GM23338 (cell line): ENCODE measurements at regions not wholly inside any gene's neighbourhood (a gene's known extent, or its start where the extent isn't known, plus 50 kb on each side); places are given as distances from the start of the nearest gene placed in this dataset.

ENCODE experiments used
- ATAC-seq: fragments of 200-7000 bp; cut with Tn5 transposase; 3 replicates; pipeline ENCODE4 v1.9.1; 2020
- DNase-seq: peaks from one replicate; pipeline ENCODE4 v3.0.0-alpha.2; 2015; ENCODE audit warnings: low spot score
- H2AFZ ChIP-seq: fragments of 200-600 bp; sonication (generic); 2 replicates; pipeline ENCODE4 v1.8.0; 2016; ENCODE audit warnings: antibody characterized with exemption, mild to moderate bottlenecking, moderate library complexity
- H3F3A ChIP-seq: fragments of 200-600 bp; sonication (generic); replicated peaks from 2 replicates; pipeline ENCODE4 v1.8.0; 2017; ENCODE audit warnings: antibody characterized with exemption, mixed run types, low read depth
- H3K27ac ChIP-seq: fragments of 200-600 bp; sonication (generic); 2 replicates; pipeline ENCODE4 v1.6.1; 2016; ENCODE audit warnings: low read depth
- H3K27me3 ChIP-seq: fragments of 200-600 bp; sonication (generic); 2 replicates; pipeline ENCODE4 v1.8.0; 2016; ENCODE audit warnings: mild to moderate bottlenecking, mixed run types, moderate library complexity; ENCODE audit not compliant: insufficient read depth
- H3K36me3 ChIP-seq: fragments of 200-600 bp; sonication (generic); 2 replicates; pipeline ENCODE4 v1.8.0; 2016; ENCODE audit warnings: mild to moderate bottlenecking; ENCODE audit not compliant: insufficient read depth
- H3K4me1 ChIP-seq: fragments of 200-600 bp; sonication (generic); 2 replicates; pipeline ENCODE4 v1.8.0; 2016; ENCODE audit warnings: mild to moderate bottlenecking, moderate library complexity; ENCODE audit not compliant: insufficient read depth
- H3K4me2 ChIP-seq: fragments of 200-600 bp; sonication (generic); 2 replicates; pipeline ENCODE4 v1.7.1; 2017; ENCODE audit warnings: mixed run types
- H3K4me3 ChIP-seq: fragments of 200-600 bp; sonication (generic); 2 replicates; pipeline ENCODE4 v1.6.1; 2016; ENCODE audit warnings: mixed run types
- H3K79me2 ChIP-seq: fragments of 200-600 bp; sonication (generic); replicated peaks from 2 replicates; pipeline ENCODE4 v1.8.0; 2017; ENCODE audit warnings: mild to moderate bottlenecking; ENCODE audit not compliant: insufficient read depth
- H3K9me2 ChIP-seq: fragments of 200-600 bp; sonication (generic); 2 replicates; pipeline ENCODE4 v1.8.0; 2017; ENCODE audit not compliant: insufficient read depth
- H4K20me1 ChIP-seq: fragments of 200-600 bp; sonication (generic); replicated peaks from 2 replicates; pipeline ENCODE4 v1.8.0; 2017; ENCODE audit warnings: mild to moderate bottlenecking; ENCODE audit not compliant: insufficient read depth
- H3K27ac Mint-ChIP-seq: 2 replicates; pipeline ENCODE4 v1.8.0; 2020; ENCODE audit warnings: inconsistent platforms, mild to moderate bottlenecking, moderate library complexity, mixed read lengths
- H3K27me3 Mint-ChIP-seq: 3 replicates; pipeline ENCODE4 v1.8.0; 2022; ENCODE audit warnings: low read depth, mild to moderate bottlenecking, moderate library complexity, mixed read lengths, inconsistent platforms; ENCODE audit not compliant: insufficient read depth, poor library complexity
- H3K36me3 Mint-ChIP-seq: 3 replicates; pipeline ENCODE4 v1.8.0; 2021; ENCODE audit warnings: low read depth, mild to moderate bottlenecking, inconsistent platforms, moderate library complexity, mixed read lengths
- H3K4me1 Mint-ChIP-seq: 3 replicates; pipeline ENCODE4 v1.8.0; 2020; ENCODE audit warnings: mild to moderate bottlenecking, inconsistent platforms, mixed read lengths
- H3K4me3 Mint-ChIP-seq: 3 replicates; pipeline ENCODE4 v1.8.0; 2021; ENCODE audit warnings: moderate library complexity, mild to moderate bottlenecking, inconsistent platforms, mixed read lengths
- H3K9me3 Mint-ChIP-seq: 3 replicates; pipeline ENCODE4 v1.8.0; 2020; ENCODE audit warnings: moderate library complexity, mild to moderate bottlenecking, inconsistent platforms, mixed read lengths
- CREB1 ChIP-seq: fragments of 250-450 bp; sonication (Bioruptor Pico); IDR thresholded peaks from 2 replicates; pipeline ENCODE4 v1.5.0; 2020; ENCODE audit warnings: low read depth, mild to moderate bottlenecking, moderate library complexity
- EZH2 ChIP-seq: fragments of 200-600 bp; sonication (generic); IDR thresholded peaks from one replicate; pipeline ENCODE4 v1.8.0; 2017; ENCODE audit warnings: antibody characterized with exemption, mild to moderate bottlenecking, low read depth; ENCODE audit not compliant: unreplicated experiment
- EZH2phosphoT487 ChIP-seq: fragments of 200-600 bp; sonication (generic); IDR thresholded peaks from one replicate; pipeline ENCODE4 v1.8.1; 2018; ENCODE audit warnings: antibody characterized with exemption; ENCODE audit not compliant: unreplicated experiment
- JUNB ChIP-seq: IDR thresholded peaks from one replicate; pipeline ENCODE4 v1.6.1; 2016; ENCODE audit warnings: antibody characterized with exemption; ENCODE audit not compliant: unreplicated experiment
- NANOG ChIP-seq: IDR thresholded peaks from 2 replicates; pipeline ENCODE4 v1.6.1; 2016; ENCODE audit warnings: antibody characterized with exemption, borderline replicate concordance
- POLR2AphosphoS5 ChIP-seq: IDR thresholded peaks from 2 replicates; pipeline ENCODE4 v1.6.1; 2016; ENCODE audit warnings: antibody characterized with exemption, low read depth
- STAT1 ChIP-seq: IDR thresholded peaks from one replicate; pipeline ENCODE4 v1.6.1; 2016; ENCODE audit warnings: antibody characterized with exemption; ENCODE audit not compliant: unreplicated experiment
- ZNF114 ChIP-seq: fragments of 250-450 bp; sonication (Bioruptor Pico); IDR thresholded peaks from 2 replicates; pipeline ENCODE4 v1.5.0; 2020; ENCODE audit warnings: mild to moderate bottlenecking, moderate library complexity
- ZNF331 ChIP-seq: fragments of 250-450 bp; sonication (Bioruptor Pico); IDR thresholded peaks from 2 replicates; pipeline ENCODE4 v1.5.0; 2020; ENCODE audit warnings: low read depth, mild to moderate bottlenecking, moderate library complexity
- TF ChIP-seq, protein P1 (sequence below), 2 experiments: fragments of 200-600 bp in 1 of 2; sonication (generic) in 1 of 2; conservative IDR thresholded peaks; 2 replicates each; pipeline versions ENCODE4 v1.5.1 to v1.6.1; 2016 to 2017; ENCODE audit warnings: antibody characterized with exemption in 2 of 2, low read depth in 2 of 2, mild to moderate bottlenecking in 2 of 2, moderate library complexity in 1 of 2
- TF ChIP-seq, protein P2 (sequence below): fragments of 250-450 bp; sonication (Bioruptor Pico); IDR thresholded peaks from 2 replicates; pipeline ENCODE4 v1.5.0; 2020; ENCODE audit warnings: mild to moderate bottlenecking, moderate library complexity
- TF ChIP-seq, protein P3 (sequence below): IDR thresholded peaks from one replicate; pipeline ENCODE4 v1.6.1; 2018; ENCODE audit warnings: antibody characterized with exemption; ENCODE audit not compliant: unreplicated experiment

DNA sequence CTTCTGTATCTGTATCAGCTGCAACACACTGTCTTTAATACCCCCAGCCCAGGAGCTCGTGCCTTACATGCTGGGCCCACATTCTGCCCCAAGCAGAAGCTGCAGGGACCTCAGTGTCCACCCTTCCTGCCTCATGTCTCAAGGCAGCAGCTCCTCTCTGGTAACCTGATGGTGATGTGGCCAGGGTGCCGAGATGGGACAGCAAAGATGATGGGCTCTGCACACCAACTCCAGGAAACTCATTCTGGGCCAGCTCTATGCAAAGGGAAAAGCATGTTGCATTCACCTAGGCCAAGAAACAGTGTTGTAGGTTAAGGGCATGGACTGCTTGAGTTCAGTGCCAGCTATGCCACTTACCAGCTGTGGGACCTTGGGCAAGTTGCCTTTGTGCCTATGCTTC lies 79.5 kb upstream of the PRR23C start:
- Mint-ChIP-seq H3K4me3 (no peak overlapping the region), H3K9me3 (no peaks in the 10 kb centered on the region), H3K4me1 (peaks cover 4% of the 10 kb centered on the region), H3K27me3 (peaks cover 3% of the 10 kb centered on the region), H3K36me3 (no peaks in the 10 kb centered on the region), H3K27ac (no peak overlapping the region)
- H3K36me3 ChIP-seq, result no peaks in the 10 kb centered on the region
- TF ChIP-seq NANOG (no peak), EZH2 (no peak), JUNB (no peak), EZH2phosphoT487 (no peak), ZNF331 (CRISPR knock-in tag) (no peak), CREB1 (CRISPR knock-in tag) (no peak), POLR2AphosphoS5 (no peak), ZNF114 (CRISPR knock-in tag) (no peak), STAT1 (no peak)
- TF ChIP-seq, protein P1, sequence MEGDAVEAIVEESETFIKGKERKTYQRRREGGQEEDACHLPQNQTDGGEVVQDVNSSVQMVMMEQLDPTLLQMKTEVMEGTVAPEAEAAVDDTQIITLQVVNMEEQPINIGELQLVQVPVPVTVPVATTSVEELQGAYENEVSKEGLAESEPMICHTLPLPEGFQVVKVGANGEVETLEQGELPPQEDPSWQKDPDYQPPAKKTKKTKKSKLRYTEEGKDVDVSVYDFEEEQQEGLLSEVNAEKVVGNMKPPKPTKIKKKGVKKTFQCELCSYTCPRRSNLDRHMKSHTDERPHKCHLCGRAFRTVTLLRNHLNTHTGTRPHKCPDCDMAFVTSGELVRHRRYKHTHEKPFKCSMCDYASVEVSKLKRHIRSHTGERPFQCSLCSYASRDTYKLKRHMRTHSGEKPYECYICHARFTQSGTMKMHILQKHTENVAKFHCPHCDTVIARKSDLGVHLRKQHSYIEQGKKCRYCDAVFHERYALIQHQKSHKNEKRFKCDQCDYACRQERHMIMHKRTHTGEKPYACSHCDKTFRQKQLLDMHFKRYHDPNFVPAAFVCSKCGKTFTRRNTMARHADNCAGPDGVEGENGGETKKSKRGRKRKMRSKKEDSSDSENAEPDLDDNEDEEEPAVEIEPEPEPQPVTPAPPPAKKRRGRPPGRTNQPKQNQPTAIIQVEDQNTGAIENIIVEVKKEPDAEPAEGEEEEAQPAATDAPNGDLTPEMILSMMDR (conservative IDR thresholded peaks at IDR 0.05; ENCODE audit: low read depth in 2 of 2), result no peak
- TF ChIP-seq, protein P2, sequence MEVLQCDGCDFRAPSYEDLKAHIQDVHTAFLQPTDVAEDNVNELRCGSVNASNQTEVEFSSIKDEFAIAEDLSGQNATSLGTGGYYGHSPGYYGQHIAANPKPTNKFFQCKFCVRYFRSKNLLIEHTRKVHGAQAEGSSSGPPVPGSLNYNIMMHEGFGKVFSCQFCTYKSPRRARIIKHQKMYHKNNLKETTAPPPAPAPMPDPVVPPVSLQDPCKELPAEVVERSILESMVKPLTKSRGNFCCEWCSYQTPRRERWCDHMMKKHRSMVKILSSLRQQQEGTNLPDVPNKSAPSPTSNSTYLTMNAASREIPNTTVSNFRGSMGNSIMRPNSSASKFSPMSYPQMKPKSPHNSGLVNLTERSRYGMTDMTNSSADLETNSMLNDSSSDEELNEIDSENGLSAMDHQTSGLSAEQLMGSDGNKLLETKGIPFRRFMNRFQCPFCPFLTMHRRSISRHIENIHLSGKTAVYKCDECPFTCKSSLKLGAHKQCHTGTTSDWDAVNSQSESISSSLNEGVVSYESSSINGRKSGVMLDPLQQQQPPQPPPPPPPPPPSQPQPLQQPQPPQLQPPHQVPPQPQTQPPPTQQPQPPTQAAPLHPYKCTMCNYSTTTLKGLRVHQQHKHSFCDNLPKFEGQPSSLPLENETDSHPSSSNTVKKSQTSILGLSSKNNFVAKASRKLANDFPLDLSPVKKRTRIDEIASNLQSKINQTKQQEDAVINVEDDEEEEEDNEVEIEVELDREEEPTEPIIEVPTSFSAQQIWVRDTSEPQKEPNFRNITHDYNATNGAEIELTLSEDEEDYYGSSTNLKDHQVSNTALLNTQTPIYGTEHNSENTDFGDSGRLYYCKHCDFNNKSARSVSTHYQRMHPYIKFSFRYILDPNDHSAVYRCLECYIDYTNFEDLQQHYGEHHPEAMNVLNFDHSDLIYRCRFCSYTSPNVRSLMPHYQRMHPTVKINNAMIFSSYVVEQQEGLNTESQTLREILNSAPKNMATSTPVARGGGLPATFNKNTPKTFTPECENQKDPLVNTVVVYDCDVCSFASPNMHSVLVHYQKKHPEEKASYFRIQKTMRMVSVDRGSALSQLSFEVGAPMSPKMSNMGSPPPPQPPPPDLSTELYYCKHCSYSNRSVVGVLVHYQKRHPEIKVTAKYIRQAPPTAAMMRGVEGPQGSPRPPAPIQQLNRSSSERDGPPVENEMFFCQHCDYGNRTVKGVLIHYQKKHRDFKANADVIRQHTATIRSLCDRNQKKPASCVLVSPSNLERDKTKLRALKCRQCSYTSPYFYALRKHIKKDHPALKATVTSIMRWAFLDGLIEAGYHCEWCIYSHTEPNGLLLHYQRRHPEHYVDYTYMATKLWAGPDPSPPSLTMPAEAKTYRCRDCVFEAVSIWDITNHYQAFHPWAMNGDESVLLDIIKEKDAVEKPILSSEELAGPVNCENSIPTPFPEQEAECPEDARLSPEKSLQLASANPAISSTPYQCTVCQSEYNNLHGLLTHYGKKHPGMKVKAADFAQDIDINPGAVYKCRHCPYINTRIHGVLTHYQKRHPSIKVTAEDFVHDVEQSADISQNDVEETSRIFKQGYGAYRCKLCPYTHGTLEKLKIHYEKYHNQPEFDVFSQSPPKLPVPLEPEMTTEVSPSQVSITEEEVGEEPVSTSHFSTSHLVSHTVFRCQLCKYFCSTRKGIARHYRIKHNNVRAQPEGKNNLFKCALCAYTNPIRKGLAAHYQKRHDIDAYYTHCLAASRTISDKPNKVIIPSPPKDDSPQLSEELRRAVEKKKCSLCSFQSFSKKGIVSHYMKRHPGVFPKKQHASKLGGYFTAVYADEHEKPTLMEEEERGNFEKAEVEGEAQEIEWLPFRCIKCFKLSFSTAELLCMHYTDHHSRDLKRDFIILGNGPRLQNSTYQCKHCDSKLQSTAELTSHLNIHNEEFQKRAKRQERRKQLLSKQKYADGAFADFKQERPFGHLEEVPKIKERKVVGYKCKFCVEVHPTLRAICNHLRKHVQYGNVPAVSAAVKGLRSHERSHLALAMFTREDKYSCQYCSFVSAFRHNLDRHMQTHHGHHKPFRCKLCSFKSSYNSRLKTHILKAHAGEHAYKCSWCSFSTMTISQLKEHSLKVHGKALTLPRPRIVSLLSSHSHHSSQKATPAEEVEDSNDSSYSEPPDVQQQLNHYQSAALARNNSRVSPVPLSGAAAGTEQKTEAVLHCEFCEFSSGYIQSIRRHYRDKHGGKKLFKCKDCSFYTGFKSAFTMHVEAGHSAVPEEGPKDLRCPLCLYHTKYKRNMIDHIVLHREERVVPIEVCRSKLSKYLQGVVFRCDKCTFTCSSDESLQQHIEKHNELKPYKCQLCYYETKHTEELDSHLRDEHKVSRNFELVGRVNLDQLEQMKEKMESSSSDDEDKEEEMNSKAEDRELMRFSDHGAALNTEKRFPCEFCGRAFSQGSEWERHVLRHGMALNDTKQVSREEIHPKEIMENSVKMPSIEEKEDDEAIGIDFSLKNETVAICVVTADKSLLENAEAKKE (CRISPR knock-in tag), result no peak
- TF ChIP-seq, protein P3, sequence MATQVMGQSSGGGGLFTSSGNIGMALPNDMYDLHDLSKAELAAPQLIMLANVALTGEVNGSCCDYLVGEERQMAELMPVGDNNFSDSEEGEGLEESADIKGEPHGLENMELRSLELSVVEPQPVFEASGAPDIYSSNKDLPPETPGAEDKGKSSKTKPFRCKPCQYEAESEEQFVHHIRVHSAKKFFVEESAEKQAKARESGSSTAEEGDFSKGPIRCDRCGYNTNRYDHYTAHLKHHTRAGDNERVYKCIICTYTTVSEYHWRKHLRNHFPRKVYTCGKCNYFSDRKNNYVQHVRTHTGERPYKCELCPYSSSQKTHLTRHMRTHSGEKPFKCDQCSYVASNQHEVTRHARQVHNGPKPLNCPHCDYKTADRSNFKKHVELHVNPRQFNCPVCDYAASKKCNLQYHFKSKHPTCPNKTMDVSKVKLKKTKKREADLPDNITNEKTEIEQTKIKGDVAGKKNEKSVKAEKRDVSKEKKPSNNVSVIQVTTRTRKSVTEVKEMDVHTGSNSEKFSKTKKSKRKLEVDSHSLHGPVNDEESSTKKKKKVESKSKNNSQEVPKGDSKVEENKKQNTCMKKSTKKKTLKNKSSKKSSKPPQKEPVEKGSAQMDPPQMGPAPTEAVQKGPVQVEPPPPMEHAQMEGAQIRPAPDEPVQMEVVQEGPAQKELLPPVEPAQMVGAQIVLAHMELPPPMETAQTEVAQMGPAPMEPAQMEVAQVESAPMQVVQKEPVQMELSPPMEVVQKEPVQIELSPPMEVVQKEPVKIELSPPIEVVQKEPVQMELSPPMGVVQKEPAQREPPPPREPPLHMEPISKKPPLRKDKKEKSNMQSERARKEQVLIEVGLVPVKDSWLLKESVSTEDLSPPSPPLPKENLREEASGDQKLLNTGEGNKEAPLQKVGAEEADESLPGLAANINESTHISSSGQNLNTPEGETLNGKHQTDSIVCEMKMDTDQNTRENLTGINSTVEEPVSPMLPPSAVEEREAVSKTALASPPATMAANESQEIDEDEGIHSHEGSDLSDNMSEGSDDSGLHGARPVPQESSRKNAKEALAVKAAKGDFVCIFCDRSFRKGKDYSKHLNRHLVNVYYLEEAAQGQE, result no peak
- no peaks in the 10 kb centered on the region for H3F3A ChIP-seq
- H3K9me2 ChIP-seq, result no peaks in the 10 kb centered on the region
- H3K4me1 ChIP-seq, result no peaks in the 10 kb centered on the region
- DNase-seq (no peak), ATAC-seq (no peak)
- H4K20me1 ChIP-seq, result no peaks in the 10 kb centered on the region
- no peak overlapping the region for H3K4me2 ChIP-seq
- H3K79me2 ChIP-seq, result no peaks in the 10 kb centered on the region
- H3K27me3 ChIP-seq, result no peaks in the 10 kb centered on the region
- no peak overlapping the region for H2AFZ ChIP-seq
- H3K4me3 ChIP-seq, result no peak overlapping the region
- no peak overlapping the region for H3K27ac ChIP-seq
